ENCODE measurements at regions not wholly inside any gene's neighbourhood (a gene's known extent, or its start where the extent isn't known, plus 50 kb on each side); places are given as distances from the start of the nearest gene placed in this dataset.

- no peaks in the 10 kb centered on the region for H3K9me3 ChIP-seq (ENCODE audit: low read depth, low read length)
- H2AFZ ChIP-seq (ENCODE audit: low read length) = no peak overlapping the region
- H3K4me3 ChIP-seq (ENCODE audit: insufficient read depth, low read length) = no peak overlapping the region
- no peaks in the 10 kb centered on the region for H3K27me3 ChIP-seq (ENCODE audit: insufficient read depth, low read length)
- H3K36me3 ChIP-seq (ENCODE audit: insufficient read depth, low read length) = no peaks in the 10 kb centered on the region
- H3K4me1 ChIP-seq (ENCODE audit: insufficient read depth, low read length) = peaks cover 12% of the 10 kb centered on the region
- H3K79me2 ChIP-seq (ENCODE audit: insufficient read depth, low read length) = no peaks in the 10 kb centered on the region
- TF ChIP-seq, protein P1, sequence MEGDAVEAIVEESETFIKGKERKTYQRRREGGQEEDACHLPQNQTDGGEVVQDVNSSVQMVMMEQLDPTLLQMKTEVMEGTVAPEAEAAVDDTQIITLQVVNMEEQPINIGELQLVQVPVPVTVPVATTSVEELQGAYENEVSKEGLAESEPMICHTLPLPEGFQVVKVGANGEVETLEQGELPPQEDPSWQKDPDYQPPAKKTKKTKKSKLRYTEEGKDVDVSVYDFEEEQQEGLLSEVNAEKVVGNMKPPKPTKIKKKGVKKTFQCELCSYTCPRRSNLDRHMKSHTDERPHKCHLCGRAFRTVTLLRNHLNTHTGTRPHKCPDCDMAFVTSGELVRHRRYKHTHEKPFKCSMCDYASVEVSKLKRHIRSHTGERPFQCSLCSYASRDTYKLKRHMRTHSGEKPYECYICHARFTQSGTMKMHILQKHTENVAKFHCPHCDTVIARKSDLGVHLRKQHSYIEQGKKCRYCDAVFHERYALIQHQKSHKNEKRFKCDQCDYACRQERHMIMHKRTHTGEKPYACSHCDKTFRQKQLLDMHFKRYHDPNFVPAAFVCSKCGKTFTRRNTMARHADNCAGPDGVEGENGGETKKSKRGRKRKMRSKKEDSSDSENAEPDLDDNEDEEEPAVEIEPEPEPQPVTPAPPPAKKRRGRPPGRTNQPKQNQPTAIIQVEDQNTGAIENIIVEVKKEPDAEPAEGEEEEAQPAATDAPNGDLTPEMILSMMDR (IDR thresholded peaks at IDR 0.05; ENCODE audit: extremely low read depth, low read depth, low read length) = no peak
- DNase-seq (ENCODE audit: insufficient read length, low spot score, missing footprints) = no peak
- no peak overlapping the region for H3K4me2 ChIP-seq (ENCODE audit: insufficient read depth, low read length)
- no peak overlapping the region for H3K27ac ChIP-seq (ENCODE audit: low read depth, low read length)
- H4K20me1 ChIP-seq (ENCODE audit: insufficient read depth, low read length) = no peaks in the 10 kb centered on the region
These were observed 115.9 kb downstream of the OMA1 start for GRCh38 chr1:58430421-58431275.

- no peaks in the 10 kb centered on the region for H3K36me3 ChIP-seq (ENCODE audit: insufficient read depth, low read length)
- peaks cover 4% of the 10 kb centered on the region for H3K4me1 ChIP-seq (ENCODE audit: insufficient read depth, low read length)
- H2AFZ ChIP-seq (ENCODE audit: low read length) = no peak overlapping the region
- no peaks in the 10 kb centered on the region for H3K79me2 ChIP-seq (ENCODE audit: insufficient read depth, low read length)
- H3K4me2 ChIP-seq (ENCODE audit: insufficient read depth, low read length) = no peak overlapping the region
- no peak overlapping the region for H3K4me3 ChIP-seq (ENCODE audit: insufficient read depth, low read length)
- H4K20me1 ChIP-seq (ENCODE audit: insufficient read depth, low read length) = no peaks in the 10 kb centered on the region
- H3K9me3 ChIP-seq (ENCODE audit: low read depth, low read length) = no peaks in the 10 kb centered on the region
- H3K27me3 ChIP-seq (ENCODE audit: insufficient read depth, low read length) = no peaks in the 10 kb centered on the region
- no peak overlapping the region for H3K27ac ChIP-seq (ENCODE audit: low read depth, low read length)
- TF ChIP-seq, protein P1 (IDR thresholded peaks at IDR 0.05; ENCODE audit: extremely low read depth, low read depth, low read length) = no peak
- DNase-seq (ENCODE audit: insufficient read length, low spot score, missing footprints) = no peak
These were observed 119.6 kb downstream of the OMA1 start for GRCh38 chr1:58426918-58427317.

DNA sequence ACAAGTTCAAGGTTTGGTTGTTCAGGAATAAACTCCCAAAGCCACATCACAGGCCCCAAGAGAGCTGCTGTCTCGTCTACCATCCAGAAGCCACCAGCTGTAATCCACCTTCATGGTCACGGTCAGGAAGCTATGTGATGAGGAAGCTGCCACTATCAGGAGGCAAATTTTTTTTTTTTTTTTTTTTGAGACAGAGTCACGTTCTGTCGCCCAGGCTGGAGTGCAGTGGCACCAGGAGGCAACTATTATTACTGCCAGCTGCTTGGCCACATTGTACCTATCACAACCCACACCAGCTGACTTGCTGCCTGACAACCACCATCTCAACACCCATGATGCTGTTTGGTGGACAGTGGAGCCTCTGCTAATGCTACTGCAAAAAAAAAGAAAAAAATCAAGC is 124.1 kb downstream of the OMA1 start:
- Histone ChIP-seq H3K27me3 (ENCODE audit: insufficient read depth, low read length) (no peaks in the 10 kb centered on the region), H3K4me1 (ENCODE audit: insufficient read depth, low read length) (no peaks in the 10 kb centered on the region), H3K27ac (ENCODE audit: low read depth, low read length) (no peak overlapping the region), H3K36me3 (ENCODE audit: insufficient read depth, low read length) (no peaks in the 10 kb centered on the region), H3K4me3 (ENCODE audit: insufficient read depth, low read length) (no peak overlapping the region), H3K4me2 (ENCODE audit: insufficient read depth, low read length) (no peak overlapping the region), H3K9me3 (ENCODE audit: low read depth, low read length) (no peaks in the 10 kb centered on the region), H2AFZ (ENCODE audit: low read length) (no peak overlapping the region), H4K20me1 (ENCODE audit: insufficient read depth, low read length) (no peaks in the 10 kb centered on the region), H3K79me2 (ENCODE audit: insufficient read depth, low read length) (no peaks in the 10 kb centered on the region)
- DNase-seq (ENCODE audit: insufficient read length, low spot score, missing footprints) = no peak
- TF ChIP-seq, protein P1 (IDR thresholded peaks at IDR 0.05; ENCODE audit: extremely low read depth, low read depth, low read length) = no peak

DNA sequence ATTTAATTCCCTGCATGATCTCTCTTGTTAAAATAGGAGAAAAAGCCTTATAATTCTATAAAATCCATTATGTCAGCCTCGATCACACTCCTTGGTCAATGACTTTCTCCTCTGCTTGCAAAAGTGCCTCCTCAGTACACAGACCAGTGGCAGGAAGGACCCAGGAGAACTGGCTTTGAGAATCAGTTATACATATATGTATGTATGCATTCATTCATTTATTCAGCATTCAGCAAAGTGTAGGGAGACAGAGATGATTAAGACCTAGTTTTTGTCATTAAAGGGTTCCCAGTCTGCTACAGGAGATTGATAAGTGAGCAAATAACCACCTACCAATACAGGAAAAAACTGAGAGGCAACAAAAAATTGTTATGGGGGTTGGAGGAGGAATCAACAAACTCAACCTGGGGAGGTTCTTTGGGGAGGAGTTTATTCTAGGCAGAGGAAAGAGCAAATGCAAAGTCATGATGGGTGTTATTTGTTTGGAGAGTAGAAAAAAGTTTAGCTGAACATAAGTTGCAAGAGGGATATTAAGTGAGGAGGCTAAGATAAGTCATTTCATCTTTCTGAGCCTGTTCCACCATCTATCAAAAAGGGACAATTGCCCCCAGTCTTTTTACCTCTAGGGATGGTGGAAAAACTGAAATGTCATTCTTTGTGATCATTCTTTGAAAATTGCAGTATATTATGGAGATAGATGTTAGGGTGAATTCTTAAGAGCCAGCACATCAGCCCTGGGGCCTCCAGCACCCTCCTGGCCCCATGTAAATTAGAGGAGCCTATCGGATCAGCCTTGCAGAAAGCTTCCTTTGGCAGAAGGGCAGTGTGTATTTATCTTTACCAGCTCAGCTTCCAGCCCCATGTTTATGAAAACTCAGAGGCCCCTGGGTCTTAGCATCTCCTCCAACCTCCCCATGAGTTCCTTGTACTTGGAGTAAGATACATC is 128.0 kb downstream of the OMA1 start:
- H3K27ac ChIP-seq (ENCODE audit: low read depth, low read length) = no peak overlapping the region
- H3K4me1 ChIP-seq (ENCODE audit: insufficient read depth, low read length) = no peaks in the 10 kb centered on the region
- TF ChIP-seq, protein P1 (IDR thresholded peaks at IDR 0.05; ENCODE audit: extremely low read depth, low read depth, low read length) = no peak
- no peak overlapping the region for H3K4me3 ChIP-seq (ENCODE audit: insufficient read depth, low read length)
- no peaks in the 10 kb centered on the region for H3K79me2 ChIP-seq (ENCODE audit: insufficient read depth, low read length)
- H3K36me3 ChIP-seq (ENCODE audit: insufficient read depth, low read length) = no peaks in the 10 kb centered on the region
- no peak overlapping the region for H3K4me2 ChIP-seq (ENCODE audit: insufficient read depth, low read length)
- no peaks in the 10 kb centered on the region for H4K20me1 ChIP-seq (ENCODE audit: insufficient read depth, low read length)
- H3K27me3 ChIP-seq (ENCODE audit: insufficient read depth, low read length) = no peaks in the 10 kb centered on the region
- no peak for DNase-seq (ENCODE audit: insufficient read length, low spot score, missing footprints)
- H3K9me3 ChIP-seq (ENCODE audit: low read depth, low read length) = no peaks in the 10 kb centered on the region
- no peak overlapping the region for H2AFZ ChIP-seq (ENCODE audit: low read length)
